Stimulated activated CD4-positive, alpha-beta T cell treated with anti-CD3 and anti-CD28 coated beads, TNF-alpha, amount 100 ng/mL, for 4 hours (primary cell): ENCODE measurements at regions not wholly inside any gene's neighbourhood (a gene's known extent, or its start where the extent isn't known, plus 50 kb on each side); places are given as distances from the start of the nearest gene placed in this dataset.
"Not testable (repeated sequence)": the region's sequence is repeated elsewhere in the genome, so short reads cannot be mapped to it uniquely, and the experiment has no call there.

ENCODE experiments used
- DNase-seq, 3 experiments: peaks; one replicate each; pipeline ENCODE4 v3.0.0-alpha.2; 2020; ENCODE audit warnings: low read depth in 3 of 3

DNA sequence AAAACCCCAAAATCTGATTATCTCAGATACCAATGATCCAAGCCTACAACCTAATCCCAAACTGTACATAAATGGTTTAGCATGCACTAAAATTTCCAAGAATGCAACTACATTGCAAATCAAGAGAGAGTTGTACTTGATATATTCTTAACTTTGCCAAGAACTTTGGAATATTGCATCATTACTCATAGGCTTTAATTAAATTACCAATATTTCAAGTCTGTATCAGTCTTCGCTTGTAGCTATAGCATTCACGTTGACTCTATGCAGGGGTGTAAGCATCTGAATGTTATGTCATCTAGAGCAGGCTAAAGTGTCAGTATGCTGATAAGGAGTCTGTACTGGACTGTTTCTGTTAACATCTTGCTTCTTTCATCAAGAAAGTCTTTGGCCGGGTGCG, 56.3 kb downstream of the FOXI3 start:
- DNase-seq: no peak

DNA sequence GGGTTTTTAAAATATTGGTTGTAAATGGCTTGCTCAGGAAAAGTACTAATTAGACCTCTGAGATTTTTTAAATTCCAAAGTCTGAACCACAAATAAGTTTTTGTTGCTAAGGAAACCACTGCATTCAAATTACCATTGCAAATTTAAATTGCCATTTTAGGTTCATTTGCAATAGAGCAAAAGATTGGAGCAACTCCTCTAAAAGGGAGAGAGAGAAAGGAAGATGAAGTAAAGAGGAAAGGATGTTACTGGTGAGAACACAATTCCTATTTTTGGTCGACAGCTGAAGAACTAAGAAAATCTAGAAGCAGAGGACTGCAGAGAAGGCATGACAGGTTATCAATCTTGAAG, 74.9 kb downstream of the FOXI3 start:
- no peak for DNase-seq

DNA sequence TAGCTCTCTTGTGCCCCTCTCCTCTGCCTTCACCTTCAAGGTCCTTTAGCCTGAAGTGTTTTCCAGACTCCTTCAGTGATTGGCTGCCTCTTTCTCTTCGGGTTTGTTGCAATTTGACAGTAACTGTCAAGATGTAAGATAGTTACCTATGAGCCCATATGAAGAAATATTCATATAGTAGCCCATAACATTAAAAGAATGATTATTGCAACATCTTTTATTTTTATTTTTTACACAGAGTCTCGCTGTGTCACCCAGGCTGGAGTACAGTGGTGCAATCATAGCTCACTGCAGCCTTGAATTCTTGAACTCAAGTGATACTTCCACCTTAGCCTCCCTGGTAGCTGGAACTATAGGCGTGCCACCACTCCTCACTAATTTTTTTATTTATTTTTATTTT, 80.5 kb downstream of the FOXI3 start:
- no peak for DNase-seq

DNA sequence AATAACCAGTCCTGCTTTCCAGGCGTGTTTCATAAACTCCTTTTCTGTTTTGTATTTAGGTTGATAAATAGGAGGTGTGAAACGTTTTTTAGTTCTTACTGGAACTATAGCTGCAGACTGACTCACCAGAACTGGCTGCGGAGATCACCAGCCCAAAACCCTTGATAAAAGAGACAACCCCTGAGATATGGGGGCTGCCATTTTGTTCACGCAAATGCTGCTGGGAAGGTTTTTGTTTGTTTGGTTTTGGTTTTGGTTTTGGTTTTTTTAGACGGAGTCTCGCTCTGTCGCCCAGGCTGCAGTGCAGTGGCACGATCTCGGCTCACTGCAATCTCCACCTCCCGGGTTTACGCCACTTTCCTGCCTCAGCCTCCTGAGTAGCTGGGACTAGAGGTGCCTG, 87.1 kb downstream of the FOXI3 start:
- not testable (repeated sequence) for DNase-seq

DNA sequence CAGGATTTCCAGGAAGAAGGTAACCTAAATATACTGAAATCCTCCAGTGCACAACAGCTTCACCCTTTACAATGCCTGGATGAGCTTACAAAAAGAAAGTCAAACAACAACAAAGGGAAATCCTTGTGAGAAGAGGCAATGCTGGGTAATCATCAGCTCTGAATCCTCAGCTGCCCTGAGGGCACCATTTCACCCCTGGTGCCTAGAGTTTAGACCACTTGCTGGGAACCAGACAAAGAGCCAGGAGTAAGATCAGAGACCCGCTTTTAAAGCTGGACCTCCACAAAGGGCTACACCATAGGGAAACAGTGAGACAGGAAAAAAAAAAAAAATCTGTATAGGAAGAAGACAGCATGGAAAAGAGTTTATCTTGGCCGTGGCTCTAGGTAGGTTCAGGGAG, 97.0 kb downstream of the FOXI3 start:
- no peak for DNase-seq

DNA sequence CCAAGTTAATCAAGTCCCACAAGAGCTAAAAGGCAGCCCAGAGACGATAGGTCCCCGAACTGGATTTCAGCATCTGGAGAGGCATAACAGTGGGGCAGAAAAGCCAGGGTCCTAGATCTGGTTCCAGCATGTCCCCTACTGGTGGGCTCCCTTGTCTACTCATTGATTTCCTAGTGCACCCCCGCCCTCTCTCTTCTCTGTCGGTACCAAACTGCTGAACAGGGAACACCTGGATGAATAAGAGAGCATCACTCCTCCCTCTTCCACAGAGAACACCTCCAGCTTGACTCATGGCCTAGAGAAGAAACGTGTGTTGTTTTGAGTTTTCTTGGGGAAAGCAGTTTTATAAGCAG, 101.3 kb downstream of the FOXI3 start:
- no peak for DNase-seq

DNA sequence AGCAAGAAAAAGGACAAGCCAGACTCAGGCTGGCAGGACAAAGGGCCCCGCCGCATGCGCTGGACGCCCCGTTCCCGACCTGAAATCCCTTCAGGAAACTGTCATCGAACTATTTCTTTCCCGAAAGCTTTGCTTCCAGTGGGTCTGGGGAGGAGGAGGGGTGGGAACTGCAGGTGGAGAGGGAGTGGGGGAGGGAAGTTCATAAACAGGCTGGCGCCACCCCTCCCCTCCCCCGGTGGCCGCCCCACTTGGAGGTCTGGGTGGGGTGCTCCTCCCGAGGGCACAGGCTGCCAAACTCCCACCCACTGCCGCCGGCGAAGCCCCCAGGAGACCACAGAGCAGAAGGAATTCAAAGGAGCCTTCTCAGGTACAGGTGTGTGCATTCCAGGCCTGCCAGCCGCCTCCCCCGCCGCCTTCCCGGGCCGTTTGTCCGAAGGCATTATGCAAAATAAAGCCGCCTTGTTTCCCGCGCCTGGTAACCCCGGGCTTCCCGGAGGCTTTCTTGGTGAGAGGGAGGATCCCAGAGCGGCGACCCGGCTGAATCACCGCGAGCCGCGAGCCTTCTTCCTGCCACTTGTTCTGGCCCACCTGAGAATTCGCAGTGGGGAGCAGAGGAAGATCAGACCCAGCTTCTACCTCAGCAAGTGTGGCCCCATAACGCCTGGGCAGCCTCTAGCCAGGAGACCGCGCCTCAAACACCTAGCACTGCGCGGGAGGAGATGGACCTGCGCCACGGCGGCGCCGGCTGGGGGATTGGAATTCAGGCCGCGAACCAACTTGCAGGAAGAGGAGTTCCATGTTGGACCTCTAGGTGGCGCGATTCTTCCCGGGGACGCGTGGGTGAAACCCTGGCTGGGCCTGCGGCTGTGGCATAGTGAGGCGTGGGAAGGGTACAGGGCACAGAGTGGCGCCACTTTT, 101.9 kb downstream of the FOXI3 start:
- DNase-seq: peak; percentile 39 to 53 (median 48)

DNA sequence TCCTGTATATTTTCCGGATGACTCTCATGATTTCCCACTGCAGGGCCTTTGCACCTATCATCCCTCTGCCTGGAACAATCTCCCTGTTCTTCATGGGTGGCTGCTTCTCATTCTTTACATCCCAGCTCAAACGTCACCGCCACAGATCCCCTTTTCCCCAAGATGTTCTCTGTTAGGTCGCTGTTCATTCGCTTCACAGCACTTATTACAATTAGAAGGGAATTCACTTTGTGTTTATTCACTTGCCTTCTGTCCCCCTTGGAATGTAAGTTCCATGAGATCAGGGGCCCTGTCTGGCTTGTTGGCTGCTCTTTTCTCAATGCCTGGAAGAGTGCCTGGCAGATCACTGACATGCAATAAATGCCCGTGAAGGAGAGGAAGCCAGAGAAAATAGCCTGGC, 106.7 kb downstream of the FOXI3 start:
- no peak for DNase-seq

DNA sequence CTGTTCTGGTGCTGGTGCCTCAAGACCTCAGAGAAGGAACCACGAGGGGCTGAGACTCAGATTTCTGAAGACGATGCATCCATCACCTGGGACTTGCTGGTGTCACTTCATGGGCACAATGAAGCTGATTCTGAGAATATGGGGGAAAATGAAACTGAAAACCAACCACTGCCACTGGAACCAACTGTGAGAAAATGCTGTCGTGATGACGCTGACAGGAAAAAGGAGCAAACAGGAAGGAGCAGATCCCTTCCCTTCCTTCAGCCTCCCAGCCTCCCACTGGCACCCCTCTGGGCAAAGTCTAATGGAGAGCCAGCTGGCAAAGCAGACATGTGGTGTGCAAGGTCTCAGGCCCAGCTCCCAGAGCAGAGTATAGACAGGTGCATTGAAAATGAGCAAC, 109.7 kb downstream of the FOXI3 start:
- DNase-seq: no peak

DNA sequence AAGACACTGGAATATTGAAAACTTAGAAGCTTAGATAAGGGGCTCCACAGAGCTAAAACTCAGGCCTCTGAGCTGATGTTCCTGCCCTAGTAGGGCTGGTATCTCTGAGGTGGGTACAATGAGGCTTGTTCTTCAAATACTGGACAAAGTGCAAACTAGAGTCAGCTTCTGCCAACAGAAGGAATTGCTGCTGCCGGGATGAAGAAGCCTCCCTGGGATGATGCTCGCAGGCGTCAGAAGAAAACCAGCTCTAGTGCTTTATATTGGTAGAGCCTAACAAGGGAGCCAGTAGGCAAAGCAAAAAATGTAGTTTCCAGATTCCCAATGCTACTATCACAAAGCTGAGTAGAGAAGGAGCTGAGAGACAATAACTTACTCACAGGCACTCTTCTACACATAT, 118.1 kb downstream of the FOXI3 start:
- DNase-seq: no peak

DNA sequence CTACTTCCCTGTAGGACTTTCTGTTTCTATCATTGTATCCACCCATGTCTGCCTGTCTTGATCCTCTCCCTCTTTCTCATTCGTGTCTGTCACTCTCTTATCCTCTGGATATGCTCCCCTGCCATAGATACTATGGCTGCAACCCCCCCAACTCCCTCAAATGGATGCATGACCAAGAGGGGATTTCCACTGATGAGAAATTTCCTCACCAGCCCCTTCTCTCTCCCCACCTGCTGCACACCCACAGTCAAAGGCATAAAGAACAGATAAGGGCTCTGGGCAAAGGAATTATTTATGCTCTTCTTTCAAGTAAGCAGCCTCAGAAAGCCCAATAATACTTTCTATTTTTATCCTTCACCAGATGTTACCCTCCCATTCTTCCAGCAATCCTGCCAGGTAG, 121.3 kb downstream of the FOXI3 start:
- no peak for DNase-seq

DNA sequence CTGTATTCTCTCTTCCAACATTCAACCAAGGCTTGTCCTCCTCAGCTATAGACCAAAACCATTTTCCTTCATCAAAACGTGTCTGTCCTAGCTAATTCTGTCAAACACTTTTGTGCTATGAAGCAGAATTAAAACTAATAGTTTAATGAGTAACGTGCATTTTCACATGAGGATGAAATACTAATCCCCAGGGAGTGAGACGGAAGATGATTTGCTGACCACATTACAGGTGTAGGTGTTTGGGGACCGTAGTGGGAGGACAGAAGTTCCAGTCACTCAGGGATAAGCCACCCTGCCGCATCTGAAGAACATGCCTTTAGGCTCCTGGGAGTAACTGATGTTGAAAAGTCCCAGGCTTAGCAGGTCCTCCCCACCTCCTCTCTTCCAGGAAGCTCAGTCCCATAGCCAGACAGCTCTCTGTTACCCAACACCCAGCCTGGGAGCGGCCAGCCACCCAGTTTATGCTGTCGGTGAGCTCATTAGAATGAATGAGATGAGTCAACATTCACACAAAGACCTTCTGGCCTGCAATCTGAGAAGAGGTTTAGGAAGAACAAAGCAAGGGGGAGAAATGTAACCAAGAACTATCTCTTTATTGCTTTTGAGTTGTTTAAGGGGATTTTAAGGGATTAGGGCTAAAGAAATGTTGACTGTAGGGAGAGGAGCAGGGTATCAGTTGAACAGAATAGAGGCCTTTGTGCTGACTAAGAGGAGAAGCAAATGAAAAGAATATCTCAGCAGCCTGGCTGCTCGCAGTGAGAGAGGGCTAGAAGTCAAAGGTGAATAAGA, 122.5 kb downstream of the FOXI3 start:
- no peak for DNase-seq

DNA sequence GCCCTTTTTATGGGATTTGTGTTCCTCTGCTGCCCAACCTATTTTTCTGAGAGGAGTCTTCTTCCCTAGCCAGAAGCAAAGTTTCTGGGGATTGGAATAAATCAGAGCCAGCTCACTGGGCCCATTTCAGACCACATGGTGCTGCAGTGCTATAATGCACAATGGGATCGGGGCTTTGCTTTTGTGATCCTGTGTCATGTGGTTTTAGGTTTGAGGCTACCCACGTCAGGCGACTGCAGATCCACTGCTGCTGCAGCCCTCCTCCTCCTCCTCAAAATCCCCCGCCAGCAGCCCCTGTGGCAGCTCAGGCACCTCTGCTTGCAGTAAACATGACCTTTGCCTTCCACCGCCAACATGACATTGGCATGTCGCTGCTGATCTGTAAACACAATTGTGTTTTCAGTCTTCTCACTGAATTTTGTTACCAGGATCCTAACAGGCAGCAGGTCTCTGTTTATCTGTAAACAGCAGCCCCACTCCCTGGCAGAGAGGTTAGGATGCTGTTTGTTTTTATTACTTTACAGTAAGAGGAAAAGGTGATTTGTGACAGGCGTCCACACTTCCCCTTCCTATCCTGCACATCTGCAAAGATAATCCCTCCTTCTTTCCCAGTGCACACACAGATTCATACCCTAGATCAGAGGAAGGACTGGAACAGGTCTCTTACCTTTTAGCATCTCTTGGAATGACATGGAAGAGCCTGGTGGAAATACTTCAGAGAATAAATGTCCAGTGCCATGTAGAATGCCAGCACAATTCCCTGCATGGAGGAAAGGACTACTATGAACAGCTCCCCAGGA, 130.8 kb downstream of the FOXI3 start:
- DNase-seq: no peak

DNA sequence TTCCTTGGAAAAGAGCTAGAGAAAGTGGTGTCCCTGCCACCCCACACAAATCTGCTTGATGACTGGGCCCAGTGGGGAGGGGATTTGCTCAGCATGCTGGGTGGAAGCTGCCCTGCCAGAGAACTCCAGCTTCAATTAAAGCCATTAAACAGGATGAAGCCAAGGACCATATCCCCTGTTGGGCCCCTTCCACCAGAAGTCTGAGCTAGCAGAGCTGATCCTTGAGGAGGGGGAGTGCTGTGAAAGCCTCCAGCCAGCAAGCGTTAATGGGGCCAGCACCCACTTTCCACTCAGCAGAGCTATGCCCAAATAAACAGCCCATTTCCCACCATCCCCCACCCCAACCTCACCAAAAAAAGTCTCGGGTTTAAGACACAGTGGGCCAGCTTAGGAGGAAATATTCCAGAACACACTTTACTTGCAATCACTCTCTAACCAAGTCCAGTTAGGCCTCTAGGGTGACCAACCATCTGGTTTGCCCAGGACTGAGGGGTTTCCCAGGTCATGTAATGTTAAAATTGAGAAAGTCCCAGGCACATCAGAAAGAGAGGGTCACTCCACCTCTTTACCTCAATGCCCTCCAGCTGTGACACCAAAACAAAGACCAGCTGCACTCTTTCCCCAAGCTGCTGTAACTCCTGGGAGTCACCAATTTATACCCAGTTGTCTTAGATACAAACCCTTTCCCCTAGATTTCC, 132.3 kb downstream of the FOXI3 start:
- no peak for DNase-seq

DNA sequence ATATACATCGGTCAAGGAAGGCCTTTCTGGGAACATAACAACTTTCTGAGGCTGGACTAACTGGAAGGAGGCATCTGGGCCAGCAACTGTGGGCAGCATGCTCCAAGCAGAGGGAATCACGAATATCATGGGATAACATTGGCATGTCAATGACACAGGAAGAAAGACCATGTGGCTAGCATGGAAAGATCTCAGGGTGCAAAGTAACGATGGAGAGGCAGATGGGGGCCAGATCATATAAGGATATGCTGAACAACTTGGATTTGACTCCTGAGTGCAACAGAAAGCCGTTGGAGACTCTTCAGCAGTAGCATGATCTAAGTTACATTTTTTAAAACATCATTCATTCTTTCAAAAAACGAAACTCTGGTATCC, 133.6 kb downstream of the FOXI3 start:
- DNase-seq: no peak

DNA sequence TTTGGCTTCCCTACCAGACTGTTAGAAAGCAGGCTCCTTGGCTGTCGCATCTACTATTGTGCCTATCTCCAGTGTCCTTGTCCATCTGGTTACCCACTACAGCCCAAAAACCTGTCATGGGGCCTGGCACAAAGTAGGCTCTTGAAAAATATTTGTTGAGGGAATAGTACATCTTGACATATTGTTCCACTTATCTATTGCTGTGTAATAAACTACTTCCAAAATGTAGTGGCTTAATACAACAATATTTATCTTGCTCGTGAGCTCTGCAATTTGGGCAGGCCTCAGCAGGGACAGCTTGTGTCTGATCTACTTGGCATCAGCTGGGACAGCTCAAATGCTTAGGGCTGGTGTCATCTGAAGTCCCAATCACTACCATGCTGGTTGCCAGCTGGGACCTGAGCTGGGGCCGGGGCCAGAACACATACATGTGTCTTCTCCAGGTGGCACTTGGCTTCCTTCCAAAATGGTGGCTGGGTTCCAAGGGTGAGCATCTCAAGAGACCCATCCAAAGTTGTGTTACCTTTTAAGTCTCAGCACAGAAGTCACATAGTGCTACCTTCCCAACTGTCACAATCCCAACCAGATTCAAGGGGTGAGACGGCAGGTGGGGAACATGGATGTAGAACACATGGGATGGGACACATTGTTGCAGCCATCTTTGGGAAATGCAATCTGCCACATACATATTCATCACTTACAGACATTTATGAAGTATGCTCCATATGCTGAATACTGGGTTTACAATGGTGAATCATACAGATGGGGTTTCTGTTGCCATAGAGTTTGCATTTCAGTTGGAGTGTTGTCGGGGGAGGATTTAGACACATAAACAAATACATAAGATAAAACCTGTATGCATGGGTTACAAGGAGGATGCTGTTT, 134.2 kb downstream of the FOXI3 start:
- no peak for DNase-seq

DNA sequence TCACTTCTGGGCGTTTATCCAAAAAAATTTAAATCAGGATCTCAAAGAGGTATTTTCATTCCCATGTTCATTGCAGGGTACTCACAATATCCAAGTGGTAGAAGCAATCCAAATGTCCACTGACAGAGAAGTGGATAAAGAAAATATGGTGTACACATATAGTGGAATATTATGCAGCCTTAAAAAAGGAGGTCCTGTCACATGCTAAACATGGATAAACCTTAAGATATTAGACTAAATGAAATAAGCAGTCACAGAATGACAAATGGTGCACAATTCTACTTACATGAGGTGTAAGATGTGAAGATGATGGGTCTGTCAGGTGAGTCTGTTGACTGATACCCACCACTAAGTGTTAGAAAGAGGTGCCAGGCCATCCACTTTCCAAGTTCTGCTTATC, 140.6 kb downstream of the THNSL2 start:
- no peak for DNase-seq

DNA sequence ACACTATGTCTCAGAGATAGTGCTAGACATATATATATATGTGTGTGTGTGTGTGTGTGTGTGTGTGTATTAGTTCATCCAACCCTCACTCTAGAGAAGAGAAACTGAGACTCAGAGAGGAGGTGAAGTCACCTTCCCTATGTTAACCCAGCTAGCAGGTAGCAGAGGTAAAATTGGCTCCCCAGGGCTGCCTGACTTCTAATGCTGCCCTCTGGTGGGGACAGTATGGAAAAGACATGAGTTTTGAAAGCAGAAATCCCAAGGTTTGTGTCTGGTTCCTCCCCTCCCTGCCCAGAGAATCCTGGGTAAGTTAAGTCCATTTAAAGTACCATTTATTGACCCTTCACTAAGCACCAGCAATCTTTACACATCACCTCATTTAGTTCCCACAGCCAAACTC, 137.7 kb downstream of the THNSL2 start:
- no peak for DNase-seq

DNA sequence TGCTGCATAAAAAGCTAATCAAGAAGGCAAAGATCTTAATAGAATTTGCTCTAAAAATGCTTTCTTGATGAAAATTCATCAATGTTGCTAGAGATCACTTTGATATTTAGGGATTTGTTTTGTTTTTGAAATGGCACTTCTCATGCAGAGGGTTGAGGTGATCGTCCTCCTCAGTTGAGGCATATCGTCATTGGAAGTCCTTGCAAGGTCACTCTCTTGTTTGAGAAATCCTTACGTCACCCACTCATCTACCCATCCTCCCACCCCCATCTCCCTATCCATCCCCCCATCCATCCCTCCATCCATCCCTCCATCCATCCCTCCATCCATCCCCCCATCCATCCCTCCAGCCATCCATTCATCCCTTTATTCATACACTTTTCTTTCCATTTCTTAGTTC, 133.7 kb downstream of the THNSL2 start:
- DNase-seq: no peak

DNA sequence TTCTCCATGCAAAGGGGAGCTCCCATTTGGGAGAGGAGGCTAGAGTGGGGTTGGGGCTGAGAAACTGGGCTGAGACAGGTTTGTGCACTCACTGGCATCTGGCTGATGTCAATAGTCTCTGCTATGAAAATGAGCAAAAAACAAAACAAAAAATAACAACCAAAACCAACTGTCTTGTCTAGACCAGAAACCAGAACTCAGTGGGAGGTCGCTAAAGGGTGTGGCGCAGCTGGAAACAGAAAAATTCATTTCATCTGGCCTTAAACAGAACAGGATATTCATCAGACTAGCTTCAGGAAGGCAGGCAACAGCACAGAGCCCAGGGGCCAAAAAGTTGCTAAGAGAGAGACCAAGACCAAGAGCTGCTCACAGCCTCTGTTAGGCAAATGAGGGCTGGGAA, 126.1 kb downstream of the THNSL2 start:
- no peak for DNase-seq
